ENCODE measurements at regions not wholly inside any gene's neighbourhood (a gene's known extent, or its start where the extent isn't known, plus 50 kb on each side); places are given as distances from the start of the nearest gene placed in this dataset.
"Not testable (repeated sequence)": the region's sequence is repeated elsewhere in the genome, so short reads cannot be mapped to it uniquely, and the experiment has no call there.

DNA sequence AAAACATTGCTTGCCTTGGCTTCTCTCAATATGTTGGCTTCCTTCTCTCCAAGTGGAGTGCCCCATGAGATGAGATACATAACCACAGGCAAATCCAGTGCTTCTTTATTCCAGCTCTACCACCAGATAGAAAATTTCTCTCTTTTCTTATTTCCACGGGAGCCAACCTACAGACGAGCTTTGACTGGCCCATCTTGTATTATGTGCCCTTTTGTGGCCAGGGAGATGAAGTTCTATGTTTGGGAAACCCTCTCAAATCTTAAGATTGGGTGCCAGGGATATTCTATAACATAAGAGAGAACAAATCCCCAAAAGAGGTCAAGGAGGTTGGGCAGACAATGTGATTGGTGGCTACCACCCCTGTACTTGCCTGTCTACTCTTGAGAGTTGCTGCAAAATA, 351.8 kb downstream of the ZNF326 start:
- no peak for DNase-seq

DNA sequence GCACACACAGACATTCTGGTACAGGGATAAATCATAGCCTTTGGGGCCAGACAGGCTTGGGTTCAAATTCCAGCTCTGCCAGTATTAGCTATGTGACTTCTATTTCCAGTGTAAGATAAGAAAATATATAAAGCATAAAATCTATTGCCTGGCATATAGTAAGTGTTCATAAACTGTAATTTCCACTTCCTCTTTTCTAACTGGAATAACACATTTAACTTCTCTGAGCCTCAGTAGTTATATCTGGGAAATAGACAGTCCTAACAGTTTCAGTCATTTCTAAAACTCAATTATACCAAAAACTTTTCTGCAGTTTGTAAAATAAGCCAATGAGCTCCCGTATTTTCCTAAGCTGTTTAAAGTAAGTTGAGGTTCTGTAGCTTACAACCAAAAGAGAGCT, 351.4 kb downstream of the ZNF326 start:
- no peak for DNase-seq

DNA sequence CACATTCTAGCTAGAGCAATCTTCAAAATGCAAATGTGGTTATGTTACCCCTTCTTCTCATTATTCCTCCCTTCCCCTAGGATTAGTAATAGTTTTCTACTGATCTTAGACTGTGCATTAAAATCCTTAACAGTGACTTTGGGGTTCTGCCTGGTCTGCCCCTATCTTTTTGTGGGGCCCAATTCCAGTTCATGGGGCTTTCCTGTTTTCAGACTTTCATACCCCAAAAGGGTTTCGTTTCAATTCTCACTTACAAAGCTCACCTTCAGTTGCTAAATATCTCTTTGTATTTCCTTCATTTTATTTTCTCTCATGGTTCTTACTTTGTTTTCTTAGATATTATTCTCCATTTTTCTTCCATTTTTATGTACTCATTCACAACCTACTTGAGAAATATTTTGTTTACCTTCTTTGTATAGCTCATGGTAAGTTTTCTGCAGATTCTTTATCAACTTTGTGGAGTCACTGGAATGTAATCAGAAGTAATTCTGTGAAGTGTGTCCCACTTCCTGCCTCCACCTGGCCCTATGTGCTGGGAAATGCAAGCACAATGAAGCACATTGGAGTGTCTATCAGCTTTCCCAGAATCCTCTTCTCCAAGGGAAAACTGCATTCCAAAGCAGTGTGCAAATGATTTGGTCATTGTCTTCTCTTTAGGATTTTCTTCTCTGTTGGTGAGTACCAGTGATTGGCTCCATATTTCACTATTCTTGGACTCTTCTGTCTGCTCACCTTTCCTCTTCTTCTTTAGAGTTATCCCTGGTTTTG, 350.2 kb downstream of the ZNF326 start:
- no peak for DNase-seq

- no peak for DNase-seq
Observed at GRCh38 chr1:90341516-90341915, 346.6 kb downstream of the ZNF326 start.

GRCh38 chr1:90340606-90341005, 345.7 kb downstream of the ZNF326 start:
- DNase-seq = no peak

GRCh38 chr1:90339811-90340210, 344.9 kb downstream of the ZNF326 start:
- no peak for DNase-seq

- DNase-seq = no peak
Observed at GRCh38 chr1:90336552-90337324, 341.8 kb downstream of the ZNF326 start.

DNA sequence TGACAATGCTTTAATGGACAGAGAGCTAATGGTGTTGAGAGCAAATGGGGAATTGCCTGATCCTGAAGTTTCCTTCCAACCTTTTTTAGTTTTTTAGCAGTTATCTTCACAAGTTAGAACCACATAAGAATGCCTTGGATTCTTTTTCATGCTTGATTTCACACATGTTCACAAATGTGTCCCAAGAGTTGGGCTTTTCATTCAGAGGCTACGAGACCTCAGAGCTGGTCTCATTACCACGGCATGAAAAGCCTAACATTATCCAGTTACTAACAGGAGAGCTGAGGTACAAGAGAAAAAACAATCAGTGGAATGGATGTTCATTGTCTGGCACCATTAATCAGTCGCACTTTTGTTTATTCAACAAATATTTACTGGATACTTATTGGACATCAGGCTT, 340.6 kb downstream of the ZNF326 start:
- DNase-seq = no peak

- no peak for DNase-seq
Observed at GRCh38 chr1:90334137-90334536, 339.2 kb downstream of the ZNF326 start.

DNA sequence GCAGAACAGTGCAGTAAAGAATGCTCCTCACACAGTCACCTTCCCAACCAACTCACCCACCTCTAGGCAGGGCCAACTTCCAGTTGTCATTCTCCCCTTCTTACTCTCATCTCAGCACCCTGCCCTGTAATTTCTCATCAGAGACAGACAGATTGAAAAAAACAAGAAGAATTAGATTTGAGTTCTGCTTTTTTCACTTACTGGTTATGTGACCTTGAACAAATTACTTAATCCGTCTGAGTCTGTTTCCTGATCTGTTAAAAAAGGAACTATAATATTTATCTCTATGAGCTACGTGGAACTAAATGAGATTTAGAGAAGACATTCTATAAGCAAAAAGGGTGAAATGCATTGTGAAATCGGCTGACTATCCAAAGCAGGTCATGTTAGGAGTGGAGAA, 330.3 kb downstream of the ZNF326 start:
- DNase-seq = no peak

- DNase-seq = no peak
Observed at GRCh38 chr1:90322186-90322585, 327.3 kb downstream of the ZNF326 start.

- DNase-seq = no peak
Observed at GRCh38 chr1:90319918-90320317, 325.0 kb downstream of the ZNF326 start.

- no peak for DNase-seq
Observed at GRCh38 chr1:90318431-90318830, 323.5 kb downstream of the ZNF326 start.

GRCh38 chr1:90317628-90318027, 322.7 kb downstream of the ZNF326 start:
- DNase-seq = no peak

DNA sequence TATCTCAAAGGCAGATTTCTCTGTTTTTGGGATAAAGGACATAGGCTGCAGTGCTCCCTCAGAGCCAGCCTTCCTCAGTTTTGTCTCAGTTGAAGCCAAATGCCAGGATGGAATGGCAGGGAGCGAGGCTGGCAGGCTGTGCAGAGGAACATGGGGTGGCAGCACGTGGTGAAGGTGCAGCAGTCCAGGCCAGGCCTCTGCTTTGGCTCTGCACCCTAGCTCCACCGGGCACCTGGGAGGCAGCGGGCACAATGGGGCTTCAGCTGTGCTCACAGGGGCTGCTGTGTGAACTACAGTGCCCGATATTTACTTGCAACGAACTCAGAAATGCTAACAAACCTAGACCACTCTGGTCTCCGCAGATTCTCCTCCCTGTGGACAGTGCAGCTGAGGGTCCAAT, 319.6 kb downstream of the ZNF326 start:
- no peak for DNase-seq

GRCh38 chr1:90313778-90314177, 318.9 kb downstream of the ZNF326 start:
- no peak for DNase-seq

GRCh38 chr1:90309806-90310205, 314.9 kb downstream of the ZNF326 start:
- no peak for DNase-seq

DNA sequence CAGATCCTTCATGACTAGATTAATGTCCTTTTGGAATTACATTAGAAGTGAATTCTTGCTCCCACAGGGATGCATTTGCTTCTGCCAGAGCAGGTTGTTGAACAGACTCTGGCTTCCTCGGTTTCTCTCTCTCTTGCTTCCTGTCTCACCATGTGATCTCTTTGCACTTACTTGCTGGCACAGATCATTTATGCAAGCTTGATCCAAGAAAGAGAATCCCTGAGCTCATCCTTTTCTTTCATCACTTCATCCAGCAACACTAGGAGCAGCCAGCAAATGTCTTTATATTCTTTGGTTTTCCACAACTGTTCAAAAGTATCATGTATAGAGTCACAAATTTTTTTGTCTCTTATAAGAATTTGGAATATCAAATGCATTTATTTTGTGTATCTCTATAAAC, 313.5 kb downstream of the ZNF326 start:
- DNase-seq = no peak

- no peak for DNase-seq
Observed at GRCh38 chr1:90305577-90305976, 310.7 kb downstream of the ZNF326 start.

DNA sequence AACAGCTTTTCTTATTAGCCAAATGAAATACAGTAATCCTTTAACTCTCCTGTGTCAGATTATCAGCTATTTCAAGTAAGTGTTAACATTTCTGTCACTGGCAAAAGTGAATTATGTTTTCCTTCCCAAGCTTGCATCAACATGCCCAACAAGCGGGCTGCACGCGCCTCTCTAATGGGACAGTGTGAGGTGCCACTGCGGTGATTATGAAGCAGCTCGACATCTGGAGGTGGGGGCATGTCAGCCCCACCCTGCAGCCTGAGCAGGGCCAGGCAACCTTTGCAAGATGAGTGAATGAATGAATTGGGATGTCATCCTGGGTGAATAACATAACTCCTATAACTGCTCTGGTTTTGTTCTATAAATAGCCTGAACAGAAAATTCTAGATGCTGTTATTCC, 301.4 kb downstream of the ZNF326 start:
- no peak for DNase-seq

DNA sequence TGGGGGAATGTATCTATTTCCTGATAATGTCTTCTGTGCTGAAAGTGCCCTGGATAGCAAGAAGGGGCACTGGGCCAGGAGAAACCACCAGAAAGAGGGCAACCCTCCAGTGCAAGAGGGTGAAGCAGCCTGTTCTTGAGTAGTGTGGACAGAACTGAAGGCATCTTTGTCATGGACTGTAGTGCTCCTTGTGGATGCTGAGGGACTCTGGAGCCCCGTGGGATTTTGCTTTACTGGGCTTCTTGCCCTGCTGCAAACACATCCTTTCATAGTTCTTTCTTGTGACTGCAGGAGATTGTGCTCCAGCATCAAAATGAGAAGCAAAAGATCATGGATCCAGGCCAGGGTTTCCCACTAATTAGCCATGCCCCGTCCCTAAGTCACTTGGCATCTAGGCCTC, 300.6 kb downstream of the ZNF326 start:
- DNase-seq = no peak

DNA sequence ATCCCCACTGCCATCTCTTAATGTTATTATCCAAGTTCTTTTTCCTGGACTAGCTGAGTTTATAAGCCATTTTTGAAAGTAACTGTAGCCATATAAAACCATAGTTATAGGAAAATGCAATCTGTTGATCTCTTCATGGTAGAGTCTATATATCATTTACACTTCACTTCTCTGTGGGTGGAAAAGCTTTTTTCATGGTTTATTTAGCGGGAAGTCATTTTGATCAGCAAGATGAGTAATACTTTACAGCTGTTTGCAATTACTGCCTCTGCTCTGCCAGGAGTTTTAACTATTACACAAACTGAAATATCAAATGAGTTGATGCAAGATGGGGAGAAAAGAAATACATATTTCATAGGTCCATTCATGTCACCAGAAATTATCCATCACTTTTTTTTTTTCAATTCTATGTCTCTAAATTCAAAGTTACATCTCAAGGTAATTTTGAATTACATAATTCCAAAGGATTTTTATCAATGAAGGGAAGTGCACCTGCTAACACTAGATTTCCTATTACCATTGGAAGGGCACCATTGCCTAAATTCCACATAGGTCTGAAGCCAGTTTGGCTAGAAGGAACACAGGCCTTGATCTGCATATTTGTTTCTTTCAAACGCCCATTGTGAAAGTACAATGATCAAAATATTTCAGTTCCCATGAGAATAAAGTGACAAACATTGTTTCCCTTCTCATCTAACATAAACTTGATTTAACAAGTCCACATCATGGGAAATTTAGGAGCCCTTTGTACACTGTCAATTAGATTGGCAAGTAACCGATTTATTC, 296.7 kb downstream of the ZNF326 start:
- no peak for DNase-seq

DNA sequence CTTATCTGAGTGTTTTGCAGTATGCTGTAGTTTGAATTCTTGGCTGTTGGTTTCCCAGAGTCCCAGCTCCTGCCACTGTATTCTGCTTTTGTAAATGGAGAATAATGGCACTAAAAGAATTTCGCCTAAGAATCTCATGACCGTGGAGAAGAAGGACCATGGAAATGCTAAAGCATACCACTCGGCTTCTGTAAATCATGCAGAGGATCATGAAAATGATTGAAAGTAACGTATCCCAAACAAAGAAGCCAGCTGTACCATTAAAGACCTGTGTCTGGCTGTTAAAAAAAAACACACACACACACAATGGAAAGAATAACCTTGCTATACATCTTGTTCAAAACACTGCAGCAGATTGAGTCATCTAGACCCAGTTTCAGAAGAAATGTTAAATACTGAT, 287.9 kb downstream of the ZNF326 start:
- no peak for DNase-seq

GRCh38 chr1:90281886-90282285, 287.0 kb downstream of the ZNF326 start:
- not testable (repeated sequence) for DNase-seq
